ENCODE measurements at regions not wholly inside any gene's neighbourhood (a gene's known extent, or its start where the extent isn't known, plus 50 kb on each side); places are given as distances from the start of the nearest gene placed in this dataset.

DNA sequence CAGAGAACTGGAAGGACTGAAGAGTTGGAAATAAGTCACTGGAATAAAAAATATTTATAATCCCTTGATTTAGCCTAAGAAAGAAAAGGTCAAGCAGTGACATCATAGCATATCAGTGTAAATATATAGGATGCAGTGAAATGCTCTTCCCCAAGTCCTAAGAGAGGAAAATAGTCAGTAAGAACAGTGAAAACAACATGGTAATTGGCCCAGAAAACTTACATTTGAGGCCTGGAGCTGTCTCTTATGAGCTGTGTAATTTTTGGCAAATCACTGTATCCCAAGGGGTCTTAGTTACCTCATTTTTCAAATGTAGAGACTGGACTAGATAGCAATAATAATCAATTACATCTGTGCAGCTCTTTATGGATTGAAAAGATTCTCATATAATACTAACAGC is 255.7 kb upstream of the AR start:
- Histone ChIP-seq H3K36me3 (ENCODE audit: control insufficient read depth, insufficient read depth, low read length) (no peaks in the 10 kb centered on the region), H3K4me1 (ENCODE audit: control insufficient read depth, insufficient read depth, low read length) (no peaks in the 10 kb centered on the region), H3K9ac (ENCODE audit: extremely low read depth, low read length, poor library complexity, severe bottlenecking) (no peak overlapping the region), H3K9me3 (ENCODE audit: control insufficient read depth, low read length) (no peaks in the 10 kb centered on the region), H3K4me3 (ENCODE audit: low read length) (no peak overlapping the region), H3K27ac (ENCODE audit: low read depth, low read length) (no peak overlapping the region), H3K27me3 (ENCODE audit: control insufficient read depth, insufficient read depth, low read length, poor library complexity, severe bottlenecking) (no peaks in the 10 kb centered on the region)
- Mint-ChIP-seq H3K27ac (no peak overlapping the region), H3K4me3 (no peak overlapping the region), H3K27me3 (ENCODE audit: insufficient read depth) (no peaks in the 10 kb centered on the region), H3K4me1 (no peaks in the 10 kb centered on the region), H3K9me3 (peaks cover 28% of the 10 kb centered on the region), H3K36me3 (ENCODE audit: low read depth) (no peaks in the 10 kb centered on the region)
- TF ChIP-seq, protein P1, sequence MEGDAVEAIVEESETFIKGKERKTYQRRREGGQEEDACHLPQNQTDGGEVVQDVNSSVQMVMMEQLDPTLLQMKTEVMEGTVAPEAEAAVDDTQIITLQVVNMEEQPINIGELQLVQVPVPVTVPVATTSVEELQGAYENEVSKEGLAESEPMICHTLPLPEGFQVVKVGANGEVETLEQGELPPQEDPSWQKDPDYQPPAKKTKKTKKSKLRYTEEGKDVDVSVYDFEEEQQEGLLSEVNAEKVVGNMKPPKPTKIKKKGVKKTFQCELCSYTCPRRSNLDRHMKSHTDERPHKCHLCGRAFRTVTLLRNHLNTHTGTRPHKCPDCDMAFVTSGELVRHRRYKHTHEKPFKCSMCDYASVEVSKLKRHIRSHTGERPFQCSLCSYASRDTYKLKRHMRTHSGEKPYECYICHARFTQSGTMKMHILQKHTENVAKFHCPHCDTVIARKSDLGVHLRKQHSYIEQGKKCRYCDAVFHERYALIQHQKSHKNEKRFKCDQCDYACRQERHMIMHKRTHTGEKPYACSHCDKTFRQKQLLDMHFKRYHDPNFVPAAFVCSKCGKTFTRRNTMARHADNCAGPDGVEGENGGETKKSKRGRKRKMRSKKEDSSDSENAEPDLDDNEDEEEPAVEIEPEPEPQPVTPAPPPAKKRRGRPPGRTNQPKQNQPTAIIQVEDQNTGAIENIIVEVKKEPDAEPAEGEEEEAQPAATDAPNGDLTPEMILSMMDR (conservative IDR thresholded peaks at IDR 0.05), result no peak
- DNase-seq, result no peak

DNA sequence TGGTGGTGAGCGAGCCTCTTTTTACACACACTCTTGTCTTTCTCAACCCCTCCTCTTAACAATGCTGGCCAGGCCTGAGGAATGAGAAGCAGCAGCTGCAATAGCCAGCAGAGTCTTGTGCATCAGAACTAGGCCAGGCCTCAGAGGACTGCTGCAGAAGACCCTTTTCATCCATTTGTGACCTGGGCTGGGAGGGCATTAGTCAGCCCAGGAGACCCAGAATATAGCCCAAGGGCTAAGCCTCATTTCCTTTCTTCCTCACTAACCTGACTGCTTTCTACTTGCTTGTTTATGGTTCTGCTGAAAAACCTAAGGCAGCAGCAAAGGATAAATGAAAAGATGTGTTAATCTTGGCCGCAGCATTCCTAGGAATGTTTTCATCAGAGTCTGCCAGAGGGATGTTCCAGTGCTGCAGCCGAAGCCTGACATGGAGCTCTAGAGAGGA is 254.7 kb upstream of the AR start:
- peaks cover 22% of the 10 kb centered on the region for H3K9me3 Mint-ChIP-seq

DNA sequence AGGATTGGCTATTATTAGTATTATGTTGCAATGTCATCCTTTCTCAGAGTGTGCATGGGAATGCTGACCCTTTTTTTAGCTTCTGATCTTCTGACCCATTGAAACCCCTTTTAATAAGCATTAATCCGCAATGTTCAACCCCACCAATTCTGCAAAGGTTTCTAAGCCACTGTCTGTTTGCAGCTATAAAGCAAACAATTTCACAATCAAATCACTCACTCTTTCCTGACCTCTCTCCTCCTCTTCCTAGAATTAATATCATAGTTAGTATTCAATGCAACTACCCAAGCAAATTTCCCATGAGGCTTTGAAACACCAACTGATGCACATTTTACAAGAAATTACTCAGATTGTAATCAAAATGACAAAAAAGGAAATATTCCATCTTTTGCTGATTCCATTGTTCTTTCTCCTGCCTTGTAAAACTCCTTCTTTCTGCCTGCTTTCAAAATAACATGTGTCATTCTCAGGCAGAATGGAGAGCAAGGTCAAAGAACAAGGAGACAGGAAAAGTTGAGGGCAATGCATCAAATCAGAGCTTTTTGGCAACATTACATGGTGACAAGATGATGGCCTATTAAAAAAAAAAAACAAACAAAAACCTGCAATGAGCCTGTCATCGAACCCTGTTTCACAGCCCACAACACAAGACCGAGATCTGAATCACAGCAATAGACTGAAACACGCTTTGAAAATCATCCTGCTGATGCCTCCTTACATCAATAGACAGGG is 253.2 kb upstream of the AR start:
- 43% methylated on average over 4 of the region's 4 CpGs; no CpG with 5 or more reads in 1 of the 2 experiments for WGBS, 2 experiments (ENCODE audit: insufficient coverage in 1 of 2, insufficient read length in 1 of 2)
- no peaks in the 10 kb centered on the region for H3K4me1 Mint-ChIP-seq
- TF ChIP-seq, protein P1 (conservative IDR thresholded peaks at IDR 0.05), result no peak
- H3K27ac ChIP-seq (ENCODE audit: low read depth, low read length), result no peak overlapping the region
- no peaks in the 10 kb centered on the region for H3K36me3 Mint-ChIP-seq (ENCODE audit: low read depth)
- H3K4me1 ChIP-seq (ENCODE audit: control insufficient read depth, insufficient read depth, low read length), result no peaks in the 10 kb centered on the region
- no peaks in the 10 kb centered on the region for H3K27me3 ChIP-seq (ENCODE audit: control insufficient read depth, insufficient read depth, low read length, poor library complexity, severe bottlenecking)
- no peaks in the 10 kb centered on the region for H3K27me3 Mint-ChIP-seq (ENCODE audit: insufficient read depth)
- no peak overlapping the region for H3K4me3 ChIP-seq (ENCODE audit: low read length)
- H3K9me3 ChIP-seq (ENCODE audit: control insufficient read depth, low read length), result no peaks in the 10 kb centered on the region
- H3K9ac ChIP-seq (ENCODE audit: extremely low read depth, low read length, poor library complexity, severe bottlenecking), result no peak overlapping the region
- peaks cover 21% of the 10 kb centered on the region for H3K9me3 Mint-ChIP-seq
- H3K36me3 ChIP-seq (ENCODE audit: control insufficient read depth, insufficient read depth, low read length), result no peaks in the 10 kb centered on the region
- H3K4me3 Mint-ChIP-seq, result no peak overlapping the region
- no peak overlapping the region for H3K27ac Mint-ChIP-seq
- DNase-seq, result no peak

More for the DNA sequence above, 254.7 kb upstream of the AR start:
- Histone ChIP-seq H3K4me3 (ENCODE audit: low read length) (no peak overlapping the region), H3K36me3 (ENCODE audit: control insufficient read depth, insufficient read depth, low read length) (no peaks in the 10 kb centered on the region), H3K27me3 (ENCODE audit: control insufficient read depth, insufficient read depth, low read length, poor library complexity, severe bottlenecking) (no peaks in the 10 kb centered on the region), H3K9ac (ENCODE audit: extremely low read depth, low read length, poor library complexity, severe bottlenecking) (no peak overlapping the region), H3K27ac (ENCODE audit: low read depth, low read length) (no peak overlapping the region), H3K9me3 (ENCODE audit: control insufficient read depth, low read length) (no peaks in the 10 kb centered on the region), H3K4me1 (ENCODE audit: control insufficient read depth, insufficient read depth, low read length) (no peaks in the 10 kb centered on the region)
- DNase-seq, result no peak
- 60 to 88% methylated on average over 1 to 3 of the region's 3 CpGs for WGBS, 2 experiments (ENCODE audit: insufficient coverage in 1 of 2, insufficient read length in 1 of 2)
- Mint-ChIP-seq H3K27ac (no peak overlapping the region), H3K27me3 (ENCODE audit: insufficient read depth) (no peaks in the 10 kb centered on the region), H3K4me3 (no peak overlapping the region), H3K4me1 (no peaks in the 10 kb centered on the region), H3K36me3 (ENCODE audit: low read depth) (no peaks in the 10 kb centered on the region)
- TF ChIP-seq, protein P1 (conservative IDR thresholded peaks at IDR 0.05), result no peak
